Astrocyte of the cerebellum (primary cell): ENCODE measurements at regions not wholly inside any gene's neighbourhood (a gene's known extent, or its start where the extent isn't known, plus 50 kb on each side); places are given as distances from the start of the nearest gene placed in this dataset.

Source experiments
- DNase-seq: peaks from one replicate; pipeline ENCODE4 v3.0.0-alpha.2; 2011; ENCODE audit warnings: low read depth
- H3K4me3 ChIP-seq: 2 replicates; pipeline ENCODE4 v1.5.1; 2011; ENCODE audit warnings: mild to moderate bottlenecking, low read depth, low read length, moderate library complexity
- in situ Hi-C: cut with HindIII; loops from 2 replicates; pipeline ENCODE4 v1.10.0; 2017; ENCODE audit warnings: low sequenced_read_pairs
- TF ChIP-seq, protein P1 (sequence below): IDR thresholded peaks from 2 replicates; pipeline ENCODE4 v1.5.1; 2012; ENCODE audit warnings: low read length, low read depth, moderate library complexity, mild to moderate bottlenecking; ENCODE audit errors: missing control alignments

DNA sequence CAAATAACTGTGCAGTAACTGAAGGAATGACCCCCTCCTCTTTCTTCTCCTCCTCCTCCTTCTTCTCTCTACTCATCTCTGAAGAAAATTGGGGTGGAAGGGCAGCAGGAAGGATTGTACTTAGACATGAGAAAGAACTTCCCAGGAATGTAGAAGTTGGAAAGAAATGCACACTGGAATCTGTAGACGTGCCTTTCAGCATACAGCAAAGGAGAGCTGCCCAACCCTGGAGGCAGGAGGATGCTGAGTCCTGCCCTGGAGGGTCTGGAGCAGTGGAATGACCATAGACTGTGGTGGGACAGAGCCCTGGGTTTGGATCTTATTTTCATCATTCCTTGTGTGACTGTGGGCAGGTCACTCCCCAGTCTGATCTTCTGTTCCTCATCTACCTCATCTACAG lies 80.1 kb downstream of the PJA1 start:
- TF ChIP-seq, protein P1, sequence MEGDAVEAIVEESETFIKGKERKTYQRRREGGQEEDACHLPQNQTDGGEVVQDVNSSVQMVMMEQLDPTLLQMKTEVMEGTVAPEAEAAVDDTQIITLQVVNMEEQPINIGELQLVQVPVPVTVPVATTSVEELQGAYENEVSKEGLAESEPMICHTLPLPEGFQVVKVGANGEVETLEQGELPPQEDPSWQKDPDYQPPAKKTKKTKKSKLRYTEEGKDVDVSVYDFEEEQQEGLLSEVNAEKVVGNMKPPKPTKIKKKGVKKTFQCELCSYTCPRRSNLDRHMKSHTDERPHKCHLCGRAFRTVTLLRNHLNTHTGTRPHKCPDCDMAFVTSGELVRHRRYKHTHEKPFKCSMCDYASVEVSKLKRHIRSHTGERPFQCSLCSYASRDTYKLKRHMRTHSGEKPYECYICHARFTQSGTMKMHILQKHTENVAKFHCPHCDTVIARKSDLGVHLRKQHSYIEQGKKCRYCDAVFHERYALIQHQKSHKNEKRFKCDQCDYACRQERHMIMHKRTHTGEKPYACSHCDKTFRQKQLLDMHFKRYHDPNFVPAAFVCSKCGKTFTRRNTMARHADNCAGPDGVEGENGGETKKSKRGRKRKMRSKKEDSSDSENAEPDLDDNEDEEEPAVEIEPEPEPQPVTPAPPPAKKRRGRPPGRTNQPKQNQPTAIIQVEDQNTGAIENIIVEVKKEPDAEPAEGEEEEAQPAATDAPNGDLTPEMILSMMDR = no peak
- no peak overlapping the region for H3K4me3 ChIP-seq
- DNase-seq = no peak
- in situ Hi-C loops = no loop called here

DNA sequence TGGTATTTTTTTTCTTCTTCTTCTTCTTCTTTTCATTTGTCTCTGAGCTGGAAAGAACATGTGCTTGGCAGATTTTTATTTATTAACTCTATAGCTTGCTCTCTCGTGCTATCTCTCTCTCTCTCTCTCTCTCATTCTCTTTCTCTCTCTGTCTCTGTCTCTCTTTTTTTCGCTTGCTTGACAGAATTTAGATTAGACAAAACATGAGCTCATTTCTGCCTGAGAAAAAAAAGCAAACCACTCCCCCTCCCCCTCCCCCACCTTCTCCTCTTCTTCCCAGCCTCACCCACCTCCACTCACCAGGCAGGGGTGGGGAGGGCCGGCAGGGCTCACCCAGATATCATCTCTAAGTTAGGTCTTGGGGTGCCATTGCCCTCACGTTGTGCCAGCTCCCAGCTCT lies 81.5 kb downstream of the PJA1 start:
- TF ChIP-seq, protein P1 = no peak
- H3K4me3 ChIP-seq = no peak overlapping the region
- in situ Hi-C loops = no loop called here
- DNase-seq = no peak

DNA sequence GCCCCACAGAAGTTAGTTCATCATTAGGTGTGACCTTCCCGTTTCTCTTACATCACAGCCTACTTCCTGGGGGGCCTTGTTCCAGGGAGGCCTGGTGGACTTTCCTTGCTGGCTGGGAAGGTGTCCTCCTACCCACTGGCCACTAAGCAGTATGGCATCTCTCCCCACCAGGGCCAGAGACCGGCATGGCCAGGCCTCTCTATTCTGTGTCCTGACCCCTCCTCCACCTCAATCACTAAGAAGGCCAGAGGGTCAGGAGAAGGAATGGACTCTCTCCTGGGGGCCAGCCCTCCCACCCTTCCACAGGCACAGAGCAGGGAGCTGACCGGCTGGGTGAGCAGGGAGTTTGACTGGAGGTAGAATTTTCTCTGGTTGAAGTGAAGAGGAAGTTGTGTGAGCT lies 81.9 kb downstream of the PJA1 start:
- DNase-seq = no peak
- TF ChIP-seq, protein P1 = no peak
- in situ Hi-C loops = no loop called here
- no peak overlapping the region for H3K4me3 ChIP-seq

DNA sequence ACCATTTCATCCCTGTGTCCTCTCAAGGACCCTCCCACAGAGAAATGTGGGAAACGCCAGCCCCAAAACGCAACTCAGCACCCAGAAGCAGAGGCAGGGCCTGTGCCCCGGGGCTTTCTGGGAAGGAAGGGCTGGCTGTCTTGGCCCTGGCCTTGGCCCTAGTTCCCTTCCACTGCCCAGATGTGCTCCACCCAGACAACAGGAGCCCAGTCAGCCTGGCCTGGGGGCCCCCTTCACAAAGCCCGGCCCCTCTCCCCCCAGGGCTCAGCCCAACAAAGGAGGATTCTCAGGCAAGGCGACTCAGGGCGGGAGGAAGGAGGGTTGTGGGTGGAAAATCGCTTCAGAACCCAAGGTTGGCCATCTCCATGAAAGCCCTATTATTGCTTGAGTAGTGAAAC lies 82.5 kb downstream of the PJA1 start:
- no peak overlapping the region for H3K4me3 ChIP-seq
- TF ChIP-seq, protein P1 = no peak
- in situ Hi-C loops = no loop called here
- no peak for DNase-seq

DNA sequence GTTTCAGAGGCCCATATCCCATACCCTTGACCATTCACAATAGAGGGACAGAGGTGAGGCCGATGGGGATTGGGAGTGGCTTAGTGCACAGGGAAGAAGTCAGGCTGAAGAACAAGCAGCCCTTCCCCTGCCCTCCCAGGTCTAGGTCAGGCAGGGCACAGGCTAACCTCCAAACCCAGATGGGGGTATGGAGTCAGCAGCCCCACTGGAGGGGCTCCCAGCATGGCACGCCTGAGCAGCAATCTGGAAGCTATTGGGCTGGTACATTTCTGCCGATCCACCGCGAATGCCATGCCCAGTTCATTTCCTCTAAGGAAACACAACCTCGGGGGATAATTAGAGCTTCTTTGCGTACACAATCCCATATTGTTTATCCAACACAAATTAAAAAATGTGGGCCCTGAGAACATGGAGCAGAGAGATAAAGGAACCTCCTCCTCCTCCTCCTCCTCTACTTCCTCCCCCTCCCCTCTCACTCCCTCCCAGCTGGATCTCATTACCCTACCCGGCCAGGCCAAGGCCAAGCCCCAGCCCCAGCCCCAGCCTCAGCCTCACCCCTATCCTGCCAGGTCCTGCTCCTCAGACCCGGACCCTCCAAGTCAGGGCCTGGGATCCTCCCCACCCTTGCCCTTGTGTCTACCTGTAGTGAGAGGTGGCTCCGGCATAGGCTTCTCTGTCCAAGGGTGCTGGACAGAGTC lies 83.0 kb downstream of the PJA1 start:
- DNase-seq = no peak
- H3K4me3 ChIP-seq = no peak overlapping the region
- in situ Hi-C loops = no loop called here
- TF ChIP-seq, protein P1 = no peak

DNA sequence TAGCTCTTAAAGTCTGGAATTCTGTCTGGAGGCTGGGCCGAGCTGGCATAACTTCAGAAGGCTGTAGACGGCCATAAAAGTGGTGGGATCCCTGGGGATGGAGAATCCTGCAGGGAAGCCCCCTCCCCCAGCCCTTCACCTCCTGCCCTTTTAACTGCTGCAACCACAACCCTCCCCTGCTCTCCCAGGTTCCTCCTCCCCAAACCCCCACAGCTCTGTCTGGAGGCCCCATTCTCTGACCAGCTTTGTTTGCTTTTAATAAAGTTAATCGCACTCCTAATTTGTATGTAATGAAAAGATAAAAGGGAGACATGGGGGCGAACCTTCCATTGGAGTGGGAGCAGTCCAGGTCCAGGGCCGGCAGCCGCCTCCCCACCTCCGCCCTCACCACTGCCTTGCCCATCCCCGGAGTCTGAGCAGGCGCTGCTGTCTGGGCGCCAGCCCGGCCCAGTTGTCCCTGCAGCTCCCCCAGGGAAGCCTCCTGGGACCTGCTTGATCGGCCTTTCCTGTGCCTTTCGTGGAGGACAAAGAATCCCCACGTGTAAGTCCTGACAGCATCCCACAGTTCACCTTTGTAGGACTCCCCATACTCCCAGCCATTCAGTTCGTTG lies 84.3 kb downstream of the PJA1 start:
- H3K4me3 ChIP-seq = no peak overlapping the region
- DNase-seq = no peak
- TF ChIP-seq, protein P1 = no peak
- in situ Hi-C loops = no loop called here
